ENCODE measurements at regions not wholly inside any gene's neighbourhood (a gene's known extent, or its start where the extent isn't known, plus 50 kb on each side); places are given as distances from the start of the nearest gene placed in this dataset.
"Not testable (repeated sequence)": the region's sequence is repeated elsewhere in the genome, so short reads cannot be mapped to it uniquely, and the experiment has no call there.

- DNase-seq (ENCODE audit: low spot score): not testable (repeated sequence)
These were observed 77.2 kb downstream of the DLL1 start for GRCh38 chr6:170213637-170214018.

- DNase-seq (ENCODE audit: low spot score): no peak
These were observed 77.8 kb downstream of the DLL1 start for GRCh38 chr6:170212956-170213636.

DNA sequence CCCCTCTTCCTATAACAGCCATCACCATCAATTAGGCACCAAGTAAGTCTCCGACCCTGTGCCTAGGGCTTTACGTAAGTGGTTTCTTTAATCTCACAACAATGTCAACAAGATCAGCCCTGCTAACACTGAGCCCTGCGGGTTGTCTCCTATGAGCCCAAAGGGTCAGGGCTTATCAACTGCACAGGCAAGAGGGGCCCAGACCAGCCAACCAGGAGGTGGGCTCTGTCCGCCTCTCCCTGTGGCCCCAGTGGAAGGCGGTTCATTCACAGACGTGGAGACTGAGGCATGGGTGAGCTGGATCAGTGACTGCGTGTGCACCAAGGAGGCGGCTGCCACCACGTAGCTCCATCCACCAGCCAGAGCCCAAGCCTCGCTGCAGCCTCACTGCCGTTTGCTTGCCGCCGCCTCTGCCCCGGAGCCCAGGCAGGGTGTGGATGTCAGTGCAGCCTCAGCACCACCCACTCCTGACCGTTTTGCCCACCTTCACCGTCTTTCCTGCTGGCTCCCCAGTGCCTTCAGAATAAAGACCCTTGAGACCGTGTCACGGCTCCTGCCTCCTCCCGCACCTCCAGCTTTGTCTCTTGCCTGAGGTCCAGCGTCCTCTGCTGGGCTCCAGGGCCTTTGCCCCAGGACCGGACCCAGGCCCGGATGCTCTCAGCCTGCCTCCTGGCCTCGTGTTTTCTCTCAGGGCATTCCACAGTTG is 78.7 kb downstream of the DLL1 start:
- DNase-seq (ENCODE audit: low spot score): no peak

GRCh38 chr6:170211404-170212025 is 79.4 kb downstream of the DLL1 start:
- DNase-seq (ENCODE audit: low spot score): no peak

- DNase-seq (ENCODE audit: low spot score): no peak
These were observed 80.1 kb downstream of the DLL1 start for GRCh38 chr6:170210651-170211403.

DNA sequence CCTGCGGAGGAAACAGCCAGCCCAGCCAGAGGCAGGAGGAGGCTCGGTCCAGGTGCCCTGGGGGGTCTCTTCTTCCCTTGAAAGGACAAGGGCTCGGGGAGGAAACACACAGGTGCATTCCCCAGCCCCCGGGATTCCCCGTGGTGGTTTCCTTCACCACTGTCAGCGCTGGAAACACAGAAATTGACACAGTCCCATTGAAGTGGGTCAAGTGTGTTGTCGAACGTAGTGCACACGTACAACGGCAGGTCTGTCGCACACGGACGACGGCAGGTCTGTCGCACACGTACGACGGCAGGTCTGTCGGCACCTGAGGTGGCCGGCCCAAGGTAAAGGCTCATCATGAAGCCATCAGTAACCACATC is 80.9 kb downstream of the DLL1 start:
- no peak for DNase-seq (ENCODE audit: low spot score)

DNA sequence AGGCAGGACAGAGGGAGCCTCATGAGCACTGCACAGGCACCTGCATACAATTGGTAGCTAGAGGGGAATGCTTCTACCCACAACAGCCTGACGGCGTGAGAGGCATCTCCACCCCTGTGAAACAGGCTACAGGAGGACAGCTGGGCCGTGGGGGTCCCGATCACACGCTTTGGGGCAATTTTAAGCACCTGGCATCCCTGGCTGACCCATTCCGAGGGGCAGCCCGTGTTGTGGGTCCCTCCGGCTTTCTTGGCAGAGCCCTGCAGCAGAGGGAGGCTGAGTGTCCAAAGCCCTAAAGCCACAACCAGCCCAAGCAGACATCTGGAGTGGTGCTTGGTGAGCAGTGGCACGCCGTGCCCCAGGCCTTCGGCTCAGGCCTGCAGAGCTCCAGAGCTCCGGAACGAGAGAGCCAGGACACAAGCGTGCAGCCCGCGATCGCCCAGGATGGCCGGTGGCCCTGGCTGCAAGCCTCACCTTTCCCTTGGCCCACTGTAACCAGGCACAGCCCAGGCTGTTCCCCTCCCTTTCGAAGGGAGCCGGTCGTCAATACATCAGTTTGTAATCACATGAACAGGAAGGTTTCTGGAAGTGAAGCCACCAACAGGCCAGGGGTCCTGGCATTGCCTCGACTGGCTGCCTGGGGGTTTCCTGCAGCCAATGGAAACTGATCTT is 81.4 kb downstream of the DLL1 start:
- DNase-seq (ENCODE audit: low spot score): no peak

DNA sequence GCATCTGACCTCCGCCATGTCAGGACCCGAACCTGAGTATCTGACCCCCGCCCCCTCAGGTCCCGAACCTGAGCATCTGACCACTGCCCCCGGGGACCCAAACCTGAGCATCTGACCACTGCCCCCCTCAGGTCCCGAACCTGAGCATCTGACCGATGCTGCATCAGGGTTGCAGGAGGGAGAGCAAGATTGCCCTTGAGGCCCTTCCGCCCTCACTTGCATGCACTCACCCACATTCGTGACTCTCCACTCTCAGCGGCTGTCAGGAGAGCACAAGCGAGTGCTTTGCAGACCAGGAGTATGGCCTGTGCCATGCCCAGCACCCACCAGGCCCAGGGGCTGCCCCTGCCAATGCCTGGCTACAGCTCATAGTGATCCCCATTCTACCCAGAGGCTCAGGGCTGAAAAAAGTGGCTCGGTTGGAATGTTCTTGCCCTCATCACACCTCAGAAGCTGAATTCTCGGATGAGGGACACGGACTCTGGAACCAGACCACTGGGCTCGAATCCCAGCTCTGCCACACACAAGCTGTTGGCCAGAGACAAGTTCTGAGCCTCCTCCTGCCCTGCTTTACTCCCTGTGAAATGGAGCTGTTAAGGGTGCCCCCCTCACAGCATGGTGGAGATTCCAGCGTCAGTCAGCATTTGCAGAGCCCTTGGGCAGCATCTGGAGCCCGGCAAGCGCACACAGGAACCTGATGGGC is 82.1 kb downstream of the DLL1 start:
- DNase-seq (ENCODE audit: low spot score): no peak

DNA sequence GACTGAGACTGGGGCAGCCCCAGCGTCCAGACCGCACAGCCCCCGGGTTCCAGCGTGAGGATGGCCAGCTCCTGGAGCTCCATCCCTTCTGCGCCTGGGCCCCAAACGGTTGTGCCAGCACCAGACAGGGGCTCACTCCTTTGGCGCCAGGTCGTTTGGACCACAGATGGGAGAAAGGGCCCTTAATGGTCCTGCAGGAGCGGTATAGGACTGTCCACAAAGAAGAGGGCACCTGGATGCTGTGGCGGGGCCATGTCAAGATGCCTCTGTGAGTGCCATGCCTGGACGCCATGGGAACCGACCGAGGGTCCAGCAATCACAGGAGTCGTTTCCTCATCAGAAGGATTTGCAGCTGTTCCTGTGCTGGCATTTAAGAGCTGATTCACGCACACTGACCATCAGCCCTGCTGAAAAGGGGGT is 82.7 kb downstream of the DLL1 start:
- no peak for DNase-seq (ENCODE audit: low spot score)

GRCh38 chr6:170207586-170208181 is 83.2 kb downstream of the DLL1 start:
- no peak for DNase-seq (ENCODE audit: low spot score)

- no peak for DNase-seq (ENCODE audit: low spot score)
These were observed 83.9 kb downstream of the DLL1 start for GRCh38 chr6:170206851-170207431.

DNA sequence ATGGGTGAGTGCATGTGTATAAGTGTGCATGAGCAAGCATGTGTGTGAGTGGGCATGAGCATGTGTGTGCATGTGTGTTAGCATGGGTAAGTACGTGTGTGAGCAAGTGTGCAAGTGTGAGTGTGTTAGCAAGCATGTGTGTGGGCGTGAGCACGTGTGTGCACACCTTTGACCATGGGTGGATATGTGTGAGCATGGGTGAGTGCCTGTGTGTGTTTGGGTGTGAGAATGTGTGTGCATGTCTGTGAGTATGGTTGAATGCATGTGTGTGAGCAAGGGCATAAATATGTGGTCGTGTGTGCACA is 84.6 kb downstream of the DLL1 start:
- DNase-seq (ENCODE audit: low spot score): no peak

DNA sequence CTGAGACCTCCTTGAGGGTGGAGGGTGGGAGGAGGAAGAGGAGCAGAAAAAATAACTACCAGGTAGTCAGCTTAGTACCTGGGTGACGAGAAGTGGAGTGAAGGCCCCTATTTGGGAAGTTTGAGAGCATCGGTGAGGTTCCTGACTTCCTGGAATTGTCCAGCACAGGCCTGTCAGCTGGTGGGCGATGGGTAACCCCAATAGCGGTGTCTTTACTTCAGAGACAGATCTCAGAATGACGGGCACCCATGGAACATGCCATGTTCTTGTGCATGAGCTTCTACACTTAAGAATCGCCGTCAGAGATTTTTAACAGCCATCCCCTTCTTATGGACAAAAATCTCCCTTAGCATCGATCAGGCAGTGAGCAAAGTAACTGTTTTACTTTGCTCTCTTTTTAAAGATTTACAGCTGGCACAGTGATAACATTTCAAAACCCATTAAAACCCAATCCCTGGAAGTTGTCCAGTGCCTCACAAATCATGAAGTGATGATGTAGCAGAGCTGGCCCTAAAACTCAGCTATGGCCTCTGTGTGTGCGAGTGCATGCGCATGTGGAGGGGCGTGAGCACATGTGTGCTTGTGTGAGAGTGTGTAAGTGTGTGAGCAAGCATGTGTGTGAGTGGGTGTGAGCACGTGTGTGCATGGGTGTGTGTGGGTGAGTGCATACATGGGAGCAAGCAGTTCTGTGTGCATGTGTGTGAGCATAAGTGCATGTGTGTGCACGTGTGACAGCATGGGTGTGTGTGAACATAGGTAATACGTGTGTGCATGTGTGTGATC is 85.2 kb downstream of the DLL1 start:
- no peak for DNase-seq (ENCODE audit: low spot score)

- DNase-seq (ENCODE audit: low spot score): no peak
These were observed 85.8 kb downstream of the DLL1 start for GRCh38 chr6:170205126-170205525.

GRCh38 chr6:170203212-170203611 is 87.7 kb downstream of the DLL1 start:
- no peak for DNase-seq (ENCODE audit: low spot score)

DNA sequence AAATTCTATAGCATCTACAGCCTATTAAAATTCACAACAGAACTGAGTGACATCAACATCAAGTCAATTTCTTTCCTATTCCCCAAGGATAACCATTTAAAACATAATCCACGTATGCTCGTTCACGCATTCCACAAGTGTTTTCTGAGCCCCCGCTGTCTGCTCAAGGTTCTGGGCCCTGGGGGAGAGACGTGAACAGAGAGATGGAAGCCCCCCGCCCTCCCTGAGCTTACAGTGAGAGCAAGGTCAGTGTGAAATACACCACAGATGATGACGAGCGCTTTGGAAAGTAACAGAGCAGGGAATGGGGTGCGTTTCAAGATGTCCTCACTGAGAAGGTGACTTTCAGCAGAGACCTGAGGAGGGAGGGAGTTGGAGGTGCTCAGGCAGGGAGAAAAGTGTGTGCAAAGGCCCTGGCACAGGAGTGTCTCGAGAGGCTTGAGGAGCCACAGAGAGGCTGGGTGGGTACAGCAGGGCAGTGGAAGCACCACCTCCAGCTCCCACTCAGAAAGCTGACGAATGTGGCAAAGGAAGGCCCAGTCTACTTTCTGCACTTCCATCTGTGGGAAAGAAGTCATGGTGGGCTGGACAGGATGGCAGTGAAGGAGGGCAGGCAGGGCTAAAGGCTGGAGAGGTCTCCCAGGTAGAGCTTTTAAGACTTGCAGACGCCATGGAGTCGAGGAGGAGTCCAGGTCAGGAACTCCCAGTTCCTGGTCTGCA is 88.3 kb downstream of the DLL1 start:
- no peak for DNase-seq (ENCODE audit: low spot score)

DNA sequence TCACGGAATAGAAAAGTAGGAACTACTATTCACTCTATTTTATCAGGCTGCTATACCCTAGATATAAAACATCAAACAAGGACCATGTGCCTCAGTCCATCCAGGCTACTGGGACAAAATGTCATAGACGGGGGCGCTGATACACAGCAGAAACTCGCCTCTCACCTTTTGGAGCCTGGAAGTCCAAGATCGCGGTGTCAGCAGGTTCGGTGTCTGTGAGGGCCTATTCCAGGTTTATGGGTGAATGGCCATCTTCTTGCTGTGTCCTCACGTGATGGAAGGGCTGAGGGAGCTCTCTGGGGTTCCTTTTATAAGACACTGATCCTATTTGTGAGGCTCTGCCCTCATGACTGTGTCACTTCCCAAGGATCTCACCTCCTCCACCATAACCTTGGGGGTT is 89.5 kb downstream of the DLL1 start:
- DNase-seq (ENCODE audit: low spot score): no peak

DNA sequence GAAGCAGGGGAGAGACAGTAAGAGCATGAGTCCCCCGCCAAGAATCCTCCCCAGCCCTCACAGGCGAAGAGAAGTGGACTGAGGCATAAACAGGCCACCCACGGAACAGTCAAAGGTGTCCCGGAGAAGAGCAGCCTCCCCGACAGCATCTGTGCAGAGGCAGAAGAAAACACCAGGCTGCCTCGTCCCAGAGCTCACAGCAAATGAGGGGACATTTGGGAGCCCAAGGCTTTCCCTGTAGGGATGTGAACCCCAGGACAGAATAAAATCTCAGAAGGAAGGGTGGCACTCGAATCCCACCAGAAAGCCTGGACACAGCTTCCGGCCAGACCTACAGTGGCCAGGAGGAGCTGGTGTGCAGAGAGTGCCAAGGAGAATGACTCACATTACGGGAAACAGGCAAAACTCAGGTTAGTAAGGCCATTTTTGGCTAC is 90.4 kb downstream of the DLL1 start:
- no peak for DNase-seq (ENCODE audit: low spot score)

GRCh38 chr6:170199716-170200115 is 91.2 kb downstream of the DLL1 start:
- no peak for DNase-seq (ENCODE audit: low spot score)
